Stimulated activated naive CD8-positive, alpha-beta T cell treated with anti-CD3 and anti-CD28 coated beads, Interleukin-15, Interleukin-2, amounts not matched to agents 100 U/mL and 50 U/mL, for 24 hours (primary cell): ENCODE measurements at regions not wholly inside any gene's neighbourhood (a gene's known extent, or its start where the extent isn't known, plus 50 kb on each side); places are given as distances from the start of the nearest gene placed in this dataset.
"Not testable (repeated sequence)": the region's sequence is repeated elsewhere in the genome, so short reads cannot be mapped to it uniquely, and the experiment has no call there.

Experiments used
- ATAC-seq: fragments of 150-1000 bp; cut with Tn5 transposase; one replicate; pipeline ENCODE4 v1.10.0; 2021
- DNase-seq: peaks from one replicate; pipeline ENCODE4 v3.0.0; 2021

GRCh38 chr2:176851889-176852483 is 360.6 kb upstream of the HNRNPA3 start:
- DNase-seq, result no peak
- no peak for ATAC-seq

GRCh38 chr2:176852667-176853066 is 359.9 kb upstream of the HNRNPA3 start:
- ATAC-seq, result peak; percentile 61

GRCh38 chr2:176854062-176854461 is 358.5 kb upstream of the HNRNPA3 start:
- no peak for DNase-seq
- ATAC-seq, result no peak

More at GRCh38 chr2:176852667-176853066, 359.9 kb upstream of the HNRNPA3 start:
- DNase-seq, result peak; percentile 9

GRCh38 chr2:176854878-176855277 is 357.7 kb upstream of the HNRNPA3 start:
- no peak for ATAC-seq
- DNase-seq, result no peak

GRCh38 chr2:176856683-176857082 is 355.9 kb upstream of the HNRNPA3 start:
- no peak for ATAC-seq
- DNase-seq, result no peak

GRCh38 chr2:176865336-176865735 is 347.3 kb upstream of the HNRNPA3 start:
- DNase-seq (no peak), ATAC-seq (no peak)

- ATAC-seq (no peak), DNase-seq (no peak)
Measured at GRCh38 chr2:176872406-176872805, 340.2 kb upstream of the HNRNPA3 start.

GRCh38 chr2:176873403-176873802 is 339.2 kb upstream of the HNRNPA3 start:
- DNase-seq (no peak), ATAC-seq (no peak)

- DNase-seq (no peak), ATAC-seq (no peak)
Measured at GRCh38 chr2:176876493-176877103, 336.0 kb upstream of the HNRNPA3 start.

- ATAC-seq (no peak), DNase-seq (no peak)
Measured at GRCh38 chr2:176879426-176879995, 333.1 kb upstream of the HNRNPA3 start.

GRCh38 chr2:176882045-176882444 is 330.5 kb upstream of the HNRNPA3 start:
- DNase-seq, ATAC-seq: not testable (repeated sequence)

- ATAC-seq, result no peak
- no peak for DNase-seq
Measured at GRCh38 chr2:176885001-176885643, 327.5 kb upstream of the HNRNPA3 start.

GRCh38 chr2:176885661-176886060 is 326.9 kb upstream of the HNRNPA3 start:
- DNase-seq, result no peak
- no peak for ATAC-seq

- DNase-seq (no peak), ATAC-seq (no peak)
Measured at GRCh38 chr2:176891105-176891504, 321.5 kb upstream of the HNRNPA3 start.

- no peak for ATAC-seq
- DNase-seq, result no peak
Measured at GRCh38 chr2:176891857-176892256, 320.7 kb upstream of the HNRNPA3 start.

GRCh38 chr2:176892676-176893226 is 319.8 kb upstream of the HNRNPA3 start:
- no peak for ATAC-seq
- no peak for DNase-seq

GRCh38 chr2:176895158-176895557 is 317.4 kb upstream of the HNRNPA3 start:
- DNase-seq, result no peak
- no peak for ATAC-seq

GRCh38 chr2:176902454-176902853 is 310.1 kb upstream of the HNRNPA3 start:
- DNase-seq, result no peak
- ATAC-seq, result no peak

GRCh38 chr2:176904053-176904452 is 308.5 kb upstream of the HNRNPA3 start:
- DNase-seq, ATAC-seq: not testable (repeated sequence)

GRCh38 chr2:176907341-176907740 is 305.3 kb upstream of the HNRNPA3 start:
- DNase-seq, result no peak
- ATAC-seq, result no peak

GRCh38 chr2:176910828-176911227 is 301.8 kb upstream of the HNRNPA3 start:
- ATAC-seq (peak; percentile 59), DNase-seq (no peak)

- DNase-seq (no peak), ATAC-seq (no peak)
Measured at GRCh38 chr2:176913955-176914354, 298.6 kb upstream of the HNRNPA3 start.

- no peak for DNase-seq
- ATAC-seq, result no peak
Measured at GRCh38 chr2:176914371-176914770, 298.2 kb upstream of the HNRNPA3 start.
